ENCODE measurements at regions not wholly inside any gene's neighbourhood (a gene's known extent, or its start where the extent isn't known, plus 50 kb on each side); places are given as distances from the start of the nearest gene placed in this dataset.

DNA sequence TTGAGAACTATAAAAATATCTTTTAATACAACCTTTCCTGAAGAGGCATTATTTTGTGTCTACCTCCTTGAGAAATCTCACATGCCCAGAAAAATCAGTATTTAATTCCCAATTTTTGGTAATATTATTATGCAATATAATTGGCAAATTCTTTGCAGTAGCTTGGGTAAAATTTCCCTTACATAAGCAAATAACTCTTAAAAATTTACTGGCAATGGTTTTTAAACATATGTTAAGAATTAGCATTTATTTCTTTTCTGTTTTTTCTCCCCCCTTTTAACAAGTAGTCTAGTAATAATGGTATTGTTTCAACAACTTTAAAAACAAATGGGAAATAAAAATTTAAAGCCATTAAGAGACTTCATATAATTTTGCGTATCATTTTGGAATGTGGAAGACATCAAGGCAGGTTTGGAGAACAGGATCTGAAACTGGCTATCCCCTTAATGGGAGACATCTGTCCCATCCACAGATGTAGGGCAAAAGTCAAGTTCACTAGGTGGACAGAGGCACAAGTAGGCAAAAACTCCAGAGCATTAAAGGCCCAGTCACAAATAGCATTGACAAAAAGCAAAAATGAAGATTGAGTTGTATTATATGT, 89.6 kb upstream of the AADACL2 start:
- no peak for FAIRE-seq

GRCh38 chr3:151639418-151639740, 94.3 kb upstream of the AADACL2 start:
- DNase-seq (ENCODE audit: low read depth, low spot score) (no peak), FAIRE-seq (no peak)
- no peaks in the 10 kb centered on the region for H3K9me1 ChIP-seq (ENCODE audit: control insufficient read depth, extremely low read depth, insufficient read depth, low read length)
- H3K4me3 ChIP-seq (ENCODE audit: control insufficient read depth in 2 of 3, extremely low read depth in 1 of 3, insufficient read depth in 2 of 3, low read depth in 1 of 3, low read length in 3 of 3) = no peak overlapping the region
- H3K79me2 ChIP-seq (ENCODE audit: control insufficient read depth, insufficient read depth, low read length) = no peaks in the 10 kb centered on the region
- H3K4me2 ChIP-seq (ENCODE audit: control insufficient read depth, extremely low read depth, insufficient read depth, low read depth, low read length) = no peak overlapping the region
- dilution Hi-C loops (cut with MboI; ENCODE audit: extremely low pct_ligation_motif_present, low sequenced_read_pairs) = no loop called here
- no peak overlapping the region for H3K9ac ChIP-seq (ENCODE audit: control insufficient read depth, extremely low read depth, insufficient read depth, low read length)
- no peaks in the 10 kb centered on the region for H3K9me3 ChIP-seq (ENCODE audit: control insufficient read depth, low read depth, low read length)
- no peak overlapping the region for H2AFZ ChIP-seq (ENCODE audit: control insufficient read depth, low read length)
- H3K36me3 ChIP-seq (ENCODE audit: control insufficient read depth in 2 of 2, extremely low read depth in 1 of 2, insufficient read depth in 2 of 2, low read length in 2 of 2) = no peaks in the 10 kb centered on the region
- H3K27me3 ChIP-seq (ENCODE audit: control insufficient read depth, extremely low read depth, insufficient read depth, low read length) = no peaks in the 10 kb centered on the region
- TF ChIP-seq EZH2 (IDR thresholded peaks at IDR 0.05; ENCODE audit: low read length) = no peak
- TF ChIP-seq, protein P1, sequence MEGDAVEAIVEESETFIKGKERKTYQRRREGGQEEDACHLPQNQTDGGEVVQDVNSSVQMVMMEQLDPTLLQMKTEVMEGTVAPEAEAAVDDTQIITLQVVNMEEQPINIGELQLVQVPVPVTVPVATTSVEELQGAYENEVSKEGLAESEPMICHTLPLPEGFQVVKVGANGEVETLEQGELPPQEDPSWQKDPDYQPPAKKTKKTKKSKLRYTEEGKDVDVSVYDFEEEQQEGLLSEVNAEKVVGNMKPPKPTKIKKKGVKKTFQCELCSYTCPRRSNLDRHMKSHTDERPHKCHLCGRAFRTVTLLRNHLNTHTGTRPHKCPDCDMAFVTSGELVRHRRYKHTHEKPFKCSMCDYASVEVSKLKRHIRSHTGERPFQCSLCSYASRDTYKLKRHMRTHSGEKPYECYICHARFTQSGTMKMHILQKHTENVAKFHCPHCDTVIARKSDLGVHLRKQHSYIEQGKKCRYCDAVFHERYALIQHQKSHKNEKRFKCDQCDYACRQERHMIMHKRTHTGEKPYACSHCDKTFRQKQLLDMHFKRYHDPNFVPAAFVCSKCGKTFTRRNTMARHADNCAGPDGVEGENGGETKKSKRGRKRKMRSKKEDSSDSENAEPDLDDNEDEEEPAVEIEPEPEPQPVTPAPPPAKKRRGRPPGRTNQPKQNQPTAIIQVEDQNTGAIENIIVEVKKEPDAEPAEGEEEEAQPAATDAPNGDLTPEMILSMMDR (optimal IDR thresholded peaks at IDR 0.05 in 1 of 3, IDR thresholded peaks at IDR 0.05 in 1 of 3, conservative IDR thresholded peaks at IDR 0.05 in 1 of 3; ENCODE audit: extremely low read depth in 1 of 3, insufficient read depth in 2 of 3, low read length in 3 of 3) = no peak
- no peaks in the 10 kb centered on the region for H3K4me1 ChIP-seq (ENCODE audit: control insufficient read depth, extremely low read depth, insufficient read depth, low read length)
- no peak overlapping the region for H3K27ac ChIP-seq (ENCODE audit: control insufficient read depth, insufficient read depth, low read length)
- H4K20me1 ChIP-seq (ENCODE audit: control insufficient read depth, extremely low read depth, insufficient read depth, low read length) = no peaks in the 10 kb centered on the region

More for the DNA sequence above, 89.6 kb upstream of the AADACL2 start:
- H3K27me3 ChIP-seq (ENCODE audit: control insufficient read depth, extremely low read depth, insufficient read depth, low read length) = no peaks in the 10 kb centered on the region
- no peak for DNase-seq (ENCODE audit: low read depth, low spot score)
- no peak overlapping the region for H2AFZ ChIP-seq (ENCODE audit: control insufficient read depth, low read length)
- no peaks in the 10 kb centered on the region for H3K4me1 ChIP-seq (ENCODE audit: control insufficient read depth, extremely low read depth, insufficient read depth, low read length)
- H3K9me1 ChIP-seq (ENCODE audit: control insufficient read depth, extremely low read depth, insufficient read depth, low read length) = no peaks in the 10 kb centered on the region
- no peak overlapping the region for H3K27ac ChIP-seq (ENCODE audit: control insufficient read depth, insufficient read depth, low read length)
- no peak overlapping the region for H3K4me2 ChIP-seq (ENCODE audit: control insufficient read depth, extremely low read depth, insufficient read depth, low read depth, low read length)
- no peaks in the 10 kb centered on the region for H3K9me3 ChIP-seq (ENCODE audit: control insufficient read depth, low read depth, low read length)
- dilution Hi-C loops (cut with MboI; ENCODE audit: extremely low pct_ligation_motif_present, low sequenced_read_pairs) = no loop called here
- no peak overlapping the region for H3K4me3 ChIP-seq (ENCODE audit: control insufficient read depth in 2 of 3, extremely low read depth in 1 of 3, insufficient read depth in 2 of 3, low read depth in 1 of 3, low read length in 3 of 3)
- H3K9ac ChIP-seq (ENCODE audit: control insufficient read depth, extremely low read depth, insufficient read depth, low read length) = no peak overlapping the region
- TF ChIP-seq, protein P1 (optimal IDR thresholded peaks at IDR 0.05 in 1 of 3, IDR thresholded peaks at IDR 0.05 in 1 of 3, conservative IDR thresholded peaks at IDR 0.05 in 1 of 3; ENCODE audit: extremely low read depth in 1 of 3, insufficient read depth in 2 of 3, low read length in 3 of 3) = no peak
- TF ChIP-seq EZH2 (IDR thresholded peaks at IDR 0.05; ENCODE audit: low read length) = no peak
- no peaks in the 10 kb centered on the region for H4K20me1 ChIP-seq (ENCODE audit: control insufficient read depth, extremely low read depth, insufficient read depth, low read length)
- H3K36me3 ChIP-seq (ENCODE audit: control insufficient read depth in 2 of 2, extremely low read depth in 1 of 2, insufficient read depth in 2 of 2, low read length in 2 of 2) = no peaks in the 10 kb centered on the region
- H3K79me2 ChIP-seq (ENCODE audit: control insufficient read depth, insufficient read depth, low read length) = no peaks in the 10 kb centered on the region
